ENCODE measurements at regions not wholly inside any gene's neighbourhood (a gene's known extent, or its start where the extent isn't known, plus 50 kb on each side); places are given as distances from the start of the nearest gene placed in this dataset.

GRCh38 chr10:78385599-78385998, 351.9 kb downstream of the RPS24 start:
- no peak for TF ChIP-seq POLR2A (IDR thresholded peaks at IDR 0.05)
- TF ChIP-seq CTCF (IDR thresholded peaks at IDR 0.05): no peak

Data from tibial nerve (tissue), 3 donors.